A549 (cell line): ENCODE measurements at regions not wholly inside any gene's neighbourhood (a gene's known extent, or its start where the extent isn't known, plus 50 kb on each side); places are given as distances from the start of the nearest gene placed in this dataset.

Experiments used
- ATAC-seq, 2 experiments: fragments of 200-7000 bp in 1 of 2; fragments of >200 bp in 1 of 2; cut with Nextera tagmentation in 1 of 2; cut with Tn5 transposase in 1 of 2; 3 replicates each; pipeline versions ENCODE4 v1.8.0 to v1.9.1; 2018 to 2020; ENCODE audit warnings: mild to moderate bottlenecking in 1 of 2, moderate library complexity in 1 of 2
- CTCF ChIA-PET: fragments of 300-600 bp; sonication (Branson Sonifier 250); formaldehyde crosslinking; extraction: SDS; loops from one replicate; lab custom pipeline; 2021; ENCODE audit warnings: antibody characterized with exemption, inconsistent platforms; lab: Yijun Ruan, JAX
- POLR2A ChIA-PET: fragments of 350-600 bp; formaldehyde crosslinking; extraction: SDS; loops from one replicate; lab custom pipeline; 2021; ENCODE audit warnings: antibody characterized with exemption, inconsistent platforms; lab: Yijun Ruan, JAX
- DNase-seq, 2 experiments: peaks; one replicate each; pipeline versions ENCODE4 v3.0.0 to v3.0.0-alpha.2; 2011 to 2016; ENCODE audit warnings: low read depth in 1 of 2, low spot score in 1 of 2
- FAIRE-seq: peaks from 2 replicates; lab custom pipeline; 2011; peaks lifted over from hg19 to GRCh38; lab: Jason Lieb, UNC
- H3K27ac ChIP-seq, 2 experiments: fragments of >200 bp; sonication (Bioruptor Twin); formaldehyde crosslinking; 3 replicates each; pipeline ENCODE4 v1.5.1; 2016 to 2017
- H3K4me1 ChIP-seq: fragments of >200 bp; sonication (Bioruptor Twin); formaldehyde crosslinking; 3 replicates; pipeline ENCODE4 v1.6.1; 2016
- H3K4me2 ChIP-seq: fragments of >200 bp; sonication (Bioruptor Twin); formaldehyde crosslinking; 3 replicates; pipeline ENCODE4 v1.6.1; 2016
- H3K4me3 ChIP-seq: fragments of >200 bp; sonication (Bioruptor Twin); formaldehyde crosslinking; 3 replicates; pipeline ENCODE4 v1.5.1; 2016
- H3K9me3 ChIP-seq: fragments of >200 bp; sonication (Bioruptor Twin); formaldehyde crosslinking; 3 replicates; pipeline ENCODE4 v1.6.1; 2016
- CBX2 ChIP-seq: fragments of 200-600 bp; sonication (generic); IDR thresholded peaks from 2 replicates; pipeline ENCODE4 v1.6.1; 2016; ENCODE audit warnings: low read depth, mild to moderate bottlenecking, borderline replicate concordance
- CEBPB ChIP-seq, 2 experiments: fragments of >200 bp in 1 of 2; sonication (Bioruptor Twin) in 1 of 2; formaldehyde crosslinking in 1 of 2; IDR thresholded peaks; 2 replicates each; pipeline ENCODE4 v1.6.1; 2012 to 2016
- CHD2 ChIP-seq: fragments of 150-350 bp; IDR thresholded peaks from 2 replicates; pipeline ENCODE4 v1.6.1; 2014; ENCODE audit warnings: low read length; ENCODE audit not compliant: partially characterized antibody
- CHD4 ChIP-seq: fragments of 200-600 bp; sonication (generic); IDR thresholded peaks from 2 replicates; pipeline ENCODE4 v1.6.1; 2016; ENCODE audit warnings: antibody characterized with exemption, mild to moderate bottlenecking, borderline replicate concordance
- EHMT2 ChIP-seq: fragments of 200-600 bp; sonication (generic); IDR thresholded peaks from 2 replicates; pipeline ENCODE4 v1.6.1; 2016; ENCODE audit warnings: antibody characterized with exemption, low read depth, mild to moderate bottlenecking, moderate library complexity
- GATA3 ChIP-seq: IDR thresholded peaks from 2 replicates; pipeline ENCODE4 v1.6.1; 2012; ENCODE audit warnings: borderline replicate concordance
- HDAC2 ChIP-seq: fragments of 200-600 bp; sonication (generic); IDR thresholded peaks from 2 replicates; pipeline ENCODE4 v1.6.1; 2016
- HOXA7 ChIP-seq: fragments of 250-450 bp; sonication (Bioruptor Pico); IDR thresholded peaks from 2 replicates; pipeline ENCODE4 v1.5.0; 2020; ENCODE audit warnings: mild to moderate bottlenecking, moderate library complexity
- HOXB5 ChIP-seq: fragments of 250-450 bp; sonication (Bioruptor Pico); IDR thresholded peaks from 2 replicates; pipeline ENCODE4 v1.5.0; 2020; ENCODE audit warnings: mild to moderate bottlenecking, moderate library complexity
- JUN ChIP-seq, 2 experiments: fragments of >200 bp; sonication (Bioruptor Twin); formaldehyde crosslinking; IDR thresholded peaks; 2 replicates in 1 of 2; 3 replicates in 1 of 2; pipeline ENCODE4 v1.6.1; 2016 to 2017
- JUNB ChIP-seq: fragments of >200 bp; sonication (Bioruptor Twin); formaldehyde crosslinking; IDR thresholded peaks from 2 replicates; pipeline ENCODE4 v1.6.1; 2016
- MAFK ChIP-seq: fragments of 450-650 bp; IDR thresholded peaks from 2 replicates; pipeline ENCODE4 v1.6.1; 2014; ENCODE audit not compliant: partially characterized antibody
- MAZ ChIP-seq: fragments of 150-350 bp; IDR thresholded peaks from 2 replicates; pipeline ENCODE4 v1.6.1; 2014; ENCODE audit warnings: antibody characterized with exemption, low read depth, low read length, borderline replicate concordance
- MYC ChIP-seq: IDR thresholded peaks from 2 replicates; pipeline ENCODE4 v1.6.1; 2012; ENCODE audit warnings: mild to moderate bottlenecking, inconsistent platforms, low read length, improper control_type of control experiment, borderline replicate concordance
- NFE2L2 ChIP-seq: fragments of 150-350 bp; conservative IDR thresholded peaks from 2 replicates; pipeline ENCODE4 v1.6.1; 2014; ENCODE audit warnings: low read length
- NPAS2 ChIP-seq: fragments of 250-450 bp; sonication (Bioruptor Pico); IDR thresholded peaks from 2 replicates; pipeline ENCODE4 v1.8.0; 2022; ENCODE audit warnings: mild to moderate bottlenecking, moderate library complexity, borderline replicate concordance
- POLR2A ChIP-seq: IDR thresholded peaks from 2 replicates; pipeline ENCODE4 v1.6.1; 2012; ENCODE audit warnings: mild to moderate bottlenecking, low read length
- RAD21 ChIP-seq, 2 experiments: fragments of >200 bp in 1 of 2; sonication (Bioruptor Twin) in 1 of 2; formaldehyde crosslinking in 1 of 2; IDR thresholded peaks in 1 of 2; conservative IDR thresholded peaks in 1 of 2; 2 replicates in 1 of 2; 3 replicates in 1 of 2; pipeline ENCODE4 v1.6.1; 2012 to 2018; ENCODE audit warnings: inconsistent platforms in 1 of 2
- SMC3 ChIP-seq: fragments of >200 bp; sonication (Bioruptor Twin); formaldehyde crosslinking; IDR thresholded peaks from 3 replicates; pipeline ENCODE4 v1.6.1; 2018; ENCODE audit warnings: inconsistent platforms
- TFCP2L1 ChIP-seq: fragments of 250-450 bp; sonication (Bioruptor Pico); IDR thresholded peaks from 2 replicates; pipeline ENCODE4 v1.5.0; 2021; ENCODE audit warnings: mild to moderate bottlenecking
- WGBS: methylation state at CpG from one replicate; pipeline ENCODE4 v1.1.6; 2017; ENCODE audit errors: missing lambda C conversion rate; 5-methylcytosine and 5-hydroxymethylcytosine counted together
- TF ChIP-seq, protein P1 (sequence below): IDR thresholded peaks from 2 replicates; pipeline ENCODE4 v1.6.1; 2012
- TF ChIP-seq, protein P2 (sequence below): fragments of >200 bp; sonication (Bioruptor Twin); formaldehyde crosslinking; IDR thresholded peaks from 3 replicates; pipeline ENCODE4 v1.5.1; 2016
- TF ChIP-seq, protein P3 (sequence below): fragments of 200-600 bp; sonication (generic); IDR thresholded peaks from 2 replicates; pipeline ENCODE4 v1.6.1; 2016; ENCODE audit warnings: antibody characterized with exemption, mild to moderate bottlenecking, moderate library complexity
- TF ChIP-seq, protein P4 (sequence below): fragments of 450-650 bp; IDR thresholded peaks from 2 replicates; pipeline ENCODE4 v1.6.1; 2014; ENCODE audit warnings: antibody characterized with exemption

DNA sequence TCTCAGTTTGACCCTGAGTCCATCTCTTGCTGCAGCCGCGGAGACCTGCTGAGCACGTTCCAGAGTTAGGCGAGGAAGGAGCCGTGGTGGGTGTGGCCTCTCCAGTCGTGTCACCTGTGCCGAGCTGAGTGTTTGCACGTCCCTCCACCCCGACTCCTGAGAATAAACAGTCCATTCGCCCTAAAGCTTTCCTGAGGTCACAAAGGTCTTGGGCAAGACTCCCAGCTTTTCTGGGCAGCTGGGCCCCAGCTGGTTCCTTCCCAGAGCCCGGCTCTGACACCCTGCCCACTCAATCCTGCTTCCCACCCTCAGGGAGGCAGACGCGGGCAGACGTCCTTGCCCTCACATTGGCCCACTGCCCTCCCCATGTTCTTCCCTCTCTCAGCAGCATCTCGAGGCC, 142.2 kb downstream of the KCTD15 start:
- Histone ChIP-seq H3K27ac (no peak overlapping the region), H3K4me3 (no peak overlapping the region), H3K4me2 (no peak overlapping the region), H3K4me1 (no peaks in the 10 kb centered on the region), H3K9me3 (peaks cover 24% of the 10 kb centered on the region)
- DNase-seq (no peak), ATAC-seq (no peak), FAIRE-seq (no peak)
- TF ChIP-seq NFE2L2 (no peak), RAD21 (conservative IDR thresholded peaks at IDR 0.05 in 1 of 2, IDR thresholded peaks at IDR 0.05 in 1 of 2) (no peak), POLR2A (0 out of 2 replicates have a peak, but pooled peaks have one; percentile 17), HDAC2 (no peak), CHD4 (no peak), MYC (no peak)
- ChIA-PET CTCF (interaction anchor here (0.8 to 1.2 kb wide), 3 partner anchors 142 to 161 kb away, joined by 3 to 5 read pairs (median 4); partner anchors contain the start of gene KCTD15), POLR2A (no interaction called here)
- WGBS: 18% methylated on average over 15 of the region's 15 CpGs

DNA sequence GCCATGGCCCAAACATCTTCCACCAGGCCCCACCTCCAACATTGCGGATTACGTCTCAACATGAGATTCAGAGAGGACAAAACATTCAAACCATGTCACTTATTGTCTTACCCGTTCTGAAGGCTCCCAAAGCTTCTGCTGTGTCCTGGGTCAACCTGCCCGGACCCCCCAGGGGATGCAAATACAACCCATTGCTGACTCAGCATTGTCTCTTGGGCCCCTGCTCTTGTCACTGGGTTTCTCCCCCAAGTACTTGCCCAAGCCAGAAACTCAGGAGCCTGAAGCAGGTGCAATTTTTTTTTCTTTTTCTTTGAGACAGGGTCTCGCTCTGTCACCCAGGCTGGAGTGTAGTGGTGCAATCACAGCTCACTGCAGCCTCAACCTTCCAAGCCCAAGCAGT, 144.5 kb downstream of the KCTD15 start:
- FAIRE-seq (no peak), DNase-seq (no peak), ATAC-seq (no peak)
- Histone ChIP-seq H3K4me3 (no peak overlapping the region), H3K4me1 (no peaks in the 10 kb centered on the region), H3K27ac (no peak overlapping the region), H3K4me2 (no peak overlapping the region), H3K9me3 (0 out of 3 replicates have a peak, but pooled peaks cover 8% of the 10 kb centered on the region)
- POLR2A ChIA-PET: no interaction called here
- WGBS: 45% methylated on average over 5 of the region's 5 CpGs
- TF ChIP-seq GATA3 (no peak), MAFK (peak; percentile 93)
- CTCF ChIA-PET: interaction anchor here (0.7 to 1.2 kb wide), 2 partner anchors 162 to 163 kb away, joined by 3 to 7 read pairs; no protein-coding TSS in a partner anchor

DNA sequence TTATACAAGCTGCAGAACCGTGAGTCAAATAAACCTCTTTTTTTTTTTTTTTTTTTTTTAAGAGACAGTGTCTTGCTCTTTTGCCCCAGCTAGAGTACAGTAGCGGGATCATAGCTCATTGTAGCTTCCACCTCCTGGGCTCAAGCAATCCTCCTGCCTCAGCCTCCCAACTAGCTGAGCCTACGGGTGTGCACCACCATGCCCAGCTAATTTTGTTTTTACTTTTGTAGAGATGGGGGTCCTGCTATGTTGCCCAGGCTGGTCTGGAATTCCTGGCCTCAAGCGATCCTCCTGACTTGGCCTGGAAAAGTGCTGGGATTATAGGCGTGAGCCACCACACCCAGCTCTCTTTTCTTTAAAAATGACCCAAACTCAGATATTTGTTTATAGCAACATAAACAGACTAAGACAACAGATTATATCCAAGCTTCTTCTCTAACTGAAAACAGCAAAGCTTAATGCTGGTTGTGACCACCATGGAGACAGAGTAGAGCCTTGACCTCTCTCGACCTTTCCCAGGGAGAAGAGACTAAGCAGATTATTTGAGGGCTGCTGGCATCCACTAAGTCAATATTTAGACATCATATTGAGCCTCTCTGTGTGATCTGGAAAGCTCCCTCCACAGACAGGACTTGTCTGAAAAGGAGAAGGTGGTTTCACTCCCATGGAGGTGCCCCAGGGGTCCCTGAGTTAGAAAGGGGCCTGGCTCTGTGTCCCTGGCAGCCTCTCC, 150.0 kb downstream of the KCTD15 start:
- POLR2A ChIA-PET: no interaction called here
- ATAC-seq (peak in 1 of 2 experiments; percentile 21; a peak in 1 of 6 replicates), DNase-seq (no peak), FAIRE-seq (no peak)
- 29% methylated on average over 6 of the region's 6 CpGs for WGBS
- Histone ChIP-seq H3K27ac (no peak overlapping the region), H3K4me1 (no peaks in the 10 kb centered on the region), H3K9me3 (peaks cover 8% of the 10 kb centered on the region; the same call in 1 of the 3 replicates), H3K4me2 (no peak overlapping the region), H3K4me3 (no peak overlapping the region)
- CTCF ChIA-PET: interaction anchor here (0.6 to 5.0 kb wide), 17 partner anchors 9 to 201 kb away, joined by 3 to 27 read pairs (median 4); no protein-coding TSS in a partner anchor
- no peak for TF ChIP-seq JUN (IDR thresholded peaks at IDR 0.05)
- TF ChIP-seq CEBPB (IDR thresholded peaks at IDR 0.05): no peak
- TF ChIP-seq, protein P1, sequence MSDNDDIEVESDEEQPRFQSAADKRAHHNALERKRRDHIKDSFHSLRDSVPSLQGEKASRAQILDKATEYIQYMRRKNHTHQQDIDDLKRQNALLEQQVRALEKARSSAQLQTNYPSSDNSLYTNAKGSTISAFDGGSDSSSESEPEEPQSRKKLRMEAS: no peak
- TF ChIP-seq MYC: no peak
- TF ChIP-seq, protein P2, sequence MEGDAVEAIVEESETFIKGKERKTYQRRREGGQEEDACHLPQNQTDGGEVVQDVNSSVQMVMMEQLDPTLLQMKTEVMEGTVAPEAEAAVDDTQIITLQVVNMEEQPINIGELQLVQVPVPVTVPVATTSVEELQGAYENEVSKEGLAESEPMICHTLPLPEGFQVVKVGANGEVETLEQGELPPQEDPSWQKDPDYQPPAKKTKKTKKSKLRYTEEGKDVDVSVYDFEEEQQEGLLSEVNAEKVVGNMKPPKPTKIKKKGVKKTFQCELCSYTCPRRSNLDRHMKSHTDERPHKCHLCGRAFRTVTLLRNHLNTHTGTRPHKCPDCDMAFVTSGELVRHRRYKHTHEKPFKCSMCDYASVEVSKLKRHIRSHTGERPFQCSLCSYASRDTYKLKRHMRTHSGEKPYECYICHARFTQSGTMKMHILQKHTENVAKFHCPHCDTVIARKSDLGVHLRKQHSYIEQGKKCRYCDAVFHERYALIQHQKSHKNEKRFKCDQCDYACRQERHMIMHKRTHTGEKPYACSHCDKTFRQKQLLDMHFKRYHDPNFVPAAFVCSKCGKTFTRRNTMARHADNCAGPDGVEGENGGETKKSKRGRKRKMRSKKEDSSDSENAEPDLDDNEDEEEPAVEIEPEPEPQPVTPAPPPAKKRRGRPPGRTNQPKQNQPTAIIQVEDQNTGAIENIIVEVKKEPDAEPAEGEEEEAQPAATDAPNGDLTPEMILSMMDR: no peak
- no peak for TF ChIP-seq CHD2
- no peak for TF ChIP-seq NFE2L2
- no peak for TF ChIP-seq MAZ
- TF ChIP-seq, protein P3, sequence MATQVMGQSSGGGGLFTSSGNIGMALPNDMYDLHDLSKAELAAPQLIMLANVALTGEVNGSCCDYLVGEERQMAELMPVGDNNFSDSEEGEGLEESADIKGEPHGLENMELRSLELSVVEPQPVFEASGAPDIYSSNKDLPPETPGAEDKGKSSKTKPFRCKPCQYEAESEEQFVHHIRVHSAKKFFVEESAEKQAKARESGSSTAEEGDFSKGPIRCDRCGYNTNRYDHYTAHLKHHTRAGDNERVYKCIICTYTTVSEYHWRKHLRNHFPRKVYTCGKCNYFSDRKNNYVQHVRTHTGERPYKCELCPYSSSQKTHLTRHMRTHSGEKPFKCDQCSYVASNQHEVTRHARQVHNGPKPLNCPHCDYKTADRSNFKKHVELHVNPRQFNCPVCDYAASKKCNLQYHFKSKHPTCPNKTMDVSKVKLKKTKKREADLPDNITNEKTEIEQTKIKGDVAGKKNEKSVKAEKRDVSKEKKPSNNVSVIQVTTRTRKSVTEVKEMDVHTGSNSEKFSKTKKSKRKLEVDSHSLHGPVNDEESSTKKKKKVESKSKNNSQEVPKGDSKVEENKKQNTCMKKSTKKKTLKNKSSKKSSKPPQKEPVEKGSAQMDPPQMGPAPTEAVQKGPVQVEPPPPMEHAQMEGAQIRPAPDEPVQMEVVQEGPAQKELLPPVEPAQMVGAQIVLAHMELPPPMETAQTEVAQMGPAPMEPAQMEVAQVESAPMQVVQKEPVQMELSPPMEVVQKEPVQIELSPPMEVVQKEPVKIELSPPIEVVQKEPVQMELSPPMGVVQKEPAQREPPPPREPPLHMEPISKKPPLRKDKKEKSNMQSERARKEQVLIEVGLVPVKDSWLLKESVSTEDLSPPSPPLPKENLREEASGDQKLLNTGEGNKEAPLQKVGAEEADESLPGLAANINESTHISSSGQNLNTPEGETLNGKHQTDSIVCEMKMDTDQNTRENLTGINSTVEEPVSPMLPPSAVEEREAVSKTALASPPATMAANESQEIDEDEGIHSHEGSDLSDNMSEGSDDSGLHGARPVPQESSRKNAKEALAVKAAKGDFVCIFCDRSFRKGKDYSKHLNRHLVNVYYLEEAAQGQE: no peak
- no peak for TF ChIP-seq HDAC2
- TF ChIP-seq, protein P4, sequence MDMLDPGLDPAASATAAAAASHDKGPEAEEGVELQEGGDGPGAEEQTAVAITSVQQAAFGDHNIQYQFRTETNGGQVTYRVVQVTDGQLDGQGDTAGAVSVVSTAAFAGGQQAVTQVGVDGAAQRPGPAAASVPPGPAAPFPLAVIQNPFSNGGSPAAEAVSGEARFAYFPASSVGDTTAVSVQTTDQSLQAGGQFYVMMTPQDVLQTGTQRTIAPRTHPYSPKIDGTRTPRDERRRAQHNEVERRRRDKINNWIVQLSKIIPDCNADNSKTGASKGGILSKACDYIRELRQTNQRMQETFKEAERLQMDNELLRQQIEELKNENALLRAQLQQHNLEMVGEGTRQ: no peak
- no peak for TF ChIP-seq HOXA7
- no peak for TF ChIP-seq TFCP2L1
- no peak for TF ChIP-seq EHMT2
- TF ChIP-seq JUNB: no peak
- no peak for TF ChIP-seq SMC3
- TF ChIP-seq CBX2: no peak
- TF ChIP-seq NPAS2: no peak
- TF ChIP-seq HOXB5 (CRISPR knock-in tag): no peak
- TF ChIP-seq GATA3: no peak
